Heart left ventricle (tissue), 13 donors: ENCODE measurements at regions not wholly inside any gene's neighbourhood (a gene's known extent, or its start where the extent isn't known, plus 50 kb on each side); places are given as distances from the start of the nearest gene placed in this dataset.

Experiments
- POLR2A ChIP-seq, 2 donors: fragments of 450-650 bp; IDR thresholded peaks; one replicate each; pipeline ENCODE4 v1.6.1; 2017; ENCODE audit warnings: antibody characterized with exemption in 2 of 2, mild to moderate bottlenecking in 2 of 2, moderate library complexity in 2 of 2
- TF ChIP-seq, protein P1 (sequence below), 12 donors: fragments of 200-600 bp; sonication (generic) in 4 of 12; IDR thresholded peaks; one replicate each; pipeline versions ENCODE4 v1.5.0 to v1.8.0; 2018 to 2022; ENCODE audit warnings: antibody characterized with exemption in 12 of 12, mild to moderate bottlenecking in 5 of 12
- donor health status: ischemic (EF 13 %, LVEDD 7.1; RV severe dilation, severe dysfunction).
- donor health status: DM: no; HTN: yes; CAD: no.
- donor health status: DM: no; HTN: no; CAD: no.
- donor health status: ischemic (EF 25% LVEDD 6.9; RV normal size, moderate dysfunction).
- donor health status: ischemic (EF 25% LVEDD 5.7; RV mildly dilated, moderate dysfunction).
- donor health status: ischemic (EF 35%, LVEDD 5.7; RV mildly dilated, moderate dysfunction).
- donor health status: nonischemic (EF 11% LVEDD 7.7; RV severe dilation, severe dysfunction).
- donor health status: DM: yes; HTN: yes; CAD: no.
- donor health status: PGD.
- donor health status: ischemic (EF 29% LVEDD 5.4; RV normal size, mild dysfunction).
- donor health status: nonischemic (EF 23%, LVEDD 6.1; RV moderate dilation, normal function).

DNA sequence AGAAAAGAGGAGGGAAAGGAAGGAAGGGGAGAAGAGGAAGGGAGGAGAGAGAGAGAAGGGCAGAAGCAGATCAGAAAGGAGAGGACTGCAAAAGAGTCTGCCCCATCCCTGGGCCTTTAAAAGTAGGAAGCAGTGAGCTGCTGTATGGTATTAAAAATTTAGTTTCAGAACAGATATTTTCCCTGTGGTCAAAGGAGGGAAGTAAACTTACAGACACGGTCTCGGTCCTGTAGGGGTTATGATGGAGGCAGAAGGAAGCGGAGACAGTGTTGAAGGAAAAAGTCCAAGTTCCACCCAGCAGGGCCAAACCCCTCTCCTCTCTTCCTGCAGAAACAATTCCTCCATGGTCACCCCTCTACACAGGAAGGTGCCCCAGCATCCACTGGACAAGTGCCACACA is 122.0 kb upstream of the PROK2 start:
- TF ChIP-seq, protein P1, sequence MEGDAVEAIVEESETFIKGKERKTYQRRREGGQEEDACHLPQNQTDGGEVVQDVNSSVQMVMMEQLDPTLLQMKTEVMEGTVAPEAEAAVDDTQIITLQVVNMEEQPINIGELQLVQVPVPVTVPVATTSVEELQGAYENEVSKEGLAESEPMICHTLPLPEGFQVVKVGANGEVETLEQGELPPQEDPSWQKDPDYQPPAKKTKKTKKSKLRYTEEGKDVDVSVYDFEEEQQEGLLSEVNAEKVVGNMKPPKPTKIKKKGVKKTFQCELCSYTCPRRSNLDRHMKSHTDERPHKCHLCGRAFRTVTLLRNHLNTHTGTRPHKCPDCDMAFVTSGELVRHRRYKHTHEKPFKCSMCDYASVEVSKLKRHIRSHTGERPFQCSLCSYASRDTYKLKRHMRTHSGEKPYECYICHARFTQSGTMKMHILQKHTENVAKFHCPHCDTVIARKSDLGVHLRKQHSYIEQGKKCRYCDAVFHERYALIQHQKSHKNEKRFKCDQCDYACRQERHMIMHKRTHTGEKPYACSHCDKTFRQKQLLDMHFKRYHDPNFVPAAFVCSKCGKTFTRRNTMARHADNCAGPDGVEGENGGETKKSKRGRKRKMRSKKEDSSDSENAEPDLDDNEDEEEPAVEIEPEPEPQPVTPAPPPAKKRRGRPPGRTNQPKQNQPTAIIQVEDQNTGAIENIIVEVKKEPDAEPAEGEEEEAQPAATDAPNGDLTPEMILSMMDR (IDR thresholded peaks at IDR 0.05), result no peak
- TF ChIP-seq POLR2A (IDR thresholded peaks at IDR 0.05), result no peak
